HCEC 1CT (cell line): ENCODE measurements at regions not wholly inside any gene's neighbourhood (a gene's known extent, or its start where the extent isn't known, plus 50 kb on each side); places are given as distances from the start of the nearest gene placed in this dataset.

Experiments
- DNase-seq: peaks from one replicate; pipeline ENCODE4 v3.0.0-alpha.2; 2017

DNA sequence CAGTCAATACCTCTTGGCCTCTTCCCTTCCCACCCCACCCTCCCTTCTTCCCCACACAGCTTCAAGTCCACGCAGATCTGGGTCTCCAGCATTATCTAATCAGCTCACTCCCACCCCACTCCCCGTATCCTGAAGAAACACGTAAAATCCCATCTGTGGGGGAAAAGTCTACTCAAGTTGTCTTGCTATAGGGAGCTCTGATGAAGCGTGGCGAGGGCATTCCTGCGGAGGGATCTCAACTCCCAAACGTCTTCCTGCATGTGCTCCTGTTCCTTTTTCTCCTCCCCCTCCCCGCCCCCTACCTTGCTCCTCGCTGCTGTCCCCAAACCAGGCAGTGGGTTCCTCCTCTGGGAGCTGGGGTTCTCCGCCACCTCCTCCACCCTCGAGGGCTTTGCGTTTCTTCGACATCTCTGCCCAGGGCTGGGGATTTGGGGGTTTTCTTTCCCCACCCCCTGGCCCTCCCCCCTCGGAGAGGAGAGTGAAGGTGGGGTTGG is 181.8 kb downstream of the TBXT start:
- DNase-seq = no peak

DNA sequence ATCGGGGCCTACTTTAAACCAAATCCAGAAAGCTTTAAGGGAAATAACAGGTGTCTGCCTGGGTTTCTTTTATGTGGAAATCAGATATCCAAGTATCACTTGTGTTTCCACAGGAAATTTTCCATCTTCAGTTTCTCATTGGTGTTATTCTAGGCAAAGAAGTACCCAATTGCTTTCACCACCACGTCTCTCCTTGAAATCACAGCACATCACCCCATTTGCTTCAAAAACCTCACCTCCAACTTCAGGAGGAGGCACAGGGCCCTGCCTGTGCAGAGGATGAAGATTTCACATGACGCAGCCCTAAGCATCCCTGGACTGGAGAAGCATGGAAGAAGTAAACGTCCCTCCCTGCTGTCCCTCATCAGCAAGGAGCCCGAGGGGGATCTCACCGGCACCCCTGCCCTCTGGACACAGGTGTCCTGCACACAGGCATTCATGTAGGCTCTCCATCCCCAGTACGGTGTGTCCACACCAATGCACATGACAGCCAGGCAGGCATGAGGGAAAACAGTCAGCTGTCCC is 182.3 kb downstream of the TBXT start:
- no peak for DNase-seq

DNA sequence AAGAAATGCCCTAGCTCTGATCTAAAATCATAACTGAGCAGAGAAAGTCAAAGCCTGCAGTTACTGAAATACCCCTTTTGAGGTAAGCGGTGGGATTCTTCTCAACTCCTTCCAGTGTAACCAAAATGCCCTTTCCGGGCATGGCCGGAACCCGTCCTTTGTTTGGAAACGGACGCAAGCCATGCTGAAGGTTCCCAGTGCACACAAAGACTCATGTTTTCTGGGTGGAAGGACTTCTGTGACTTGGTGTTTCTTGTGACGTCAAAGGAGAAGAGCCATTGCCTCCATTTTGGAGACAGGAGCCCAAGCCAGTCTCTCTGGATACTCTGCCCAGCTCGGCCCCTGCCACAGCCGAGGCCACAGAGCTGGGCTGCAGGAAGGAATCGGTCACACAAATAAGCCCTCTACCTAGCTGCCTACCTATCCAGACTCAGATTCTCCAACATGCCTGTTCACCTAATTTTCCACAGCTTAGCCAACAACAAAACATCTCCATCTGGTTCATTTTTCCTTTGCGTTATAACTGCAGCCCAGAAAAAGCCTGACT is 182.8 kb downstream of the TBXT start:
- no peak for DNase-seq

DNA sequence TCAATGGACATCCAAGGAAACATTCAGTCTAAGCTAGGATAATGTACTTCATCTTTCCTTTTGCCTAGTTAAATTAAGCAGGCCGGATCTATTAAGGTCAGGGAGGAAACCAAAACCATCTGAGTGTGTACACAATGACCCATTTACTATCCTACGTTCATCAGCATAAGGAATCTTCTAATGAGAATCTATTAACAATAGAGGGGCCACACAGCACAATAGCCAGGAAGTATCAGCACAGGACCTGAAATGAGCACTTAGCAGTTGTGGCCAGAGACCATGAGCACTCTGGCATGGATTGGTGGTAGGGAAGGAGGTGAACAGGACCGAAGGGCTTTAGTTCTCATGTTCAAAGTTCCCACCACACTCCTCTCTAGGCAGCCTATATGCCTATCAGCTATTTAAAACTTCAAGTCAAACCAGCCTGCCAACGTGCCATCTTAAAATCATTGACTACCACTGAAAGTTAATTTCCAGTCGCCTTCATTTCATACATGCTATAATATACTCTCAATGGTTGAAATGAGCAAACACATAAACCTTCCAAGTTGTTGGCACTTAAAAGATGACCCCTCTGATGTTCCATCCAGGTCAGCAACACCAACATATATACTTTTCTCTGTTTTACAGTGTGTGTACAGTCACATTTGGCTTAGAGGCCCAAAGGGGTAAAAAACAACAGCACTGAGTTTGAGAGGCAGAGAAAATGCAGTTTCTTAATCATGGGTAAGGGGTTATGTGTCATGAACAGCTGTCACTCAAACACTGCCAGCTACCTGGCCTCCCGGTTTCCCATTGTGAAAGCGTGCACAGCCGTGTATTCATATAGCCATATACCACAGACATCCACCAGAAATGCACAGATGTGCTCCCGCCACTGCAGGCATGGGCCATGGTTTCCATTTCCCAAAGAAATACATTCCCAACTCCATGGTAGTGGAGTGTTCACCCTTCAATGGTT is 184.3 kb downstream of the TBXT start:
- DNase-seq = no peak

DNA sequence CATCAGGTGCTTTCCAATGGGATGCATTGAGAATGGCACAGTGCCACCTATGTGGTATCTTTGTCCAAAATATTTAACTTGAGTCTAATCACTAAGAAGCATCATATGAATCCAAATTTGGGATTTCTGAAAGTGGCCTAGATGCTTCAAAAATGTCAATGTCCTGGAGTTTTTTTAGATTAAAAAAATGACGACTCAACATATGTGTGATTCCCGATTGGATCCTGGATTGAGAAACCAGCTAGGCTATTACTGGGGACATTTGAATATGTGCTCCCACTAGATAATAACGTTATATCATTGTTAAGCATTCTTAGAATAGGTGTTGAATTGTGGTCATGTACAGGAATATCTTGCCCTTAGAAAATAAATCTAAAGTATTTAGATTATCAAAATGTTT is 189.2 kb downstream of the TBXT start:
- no peak for DNase-seq

DNA sequence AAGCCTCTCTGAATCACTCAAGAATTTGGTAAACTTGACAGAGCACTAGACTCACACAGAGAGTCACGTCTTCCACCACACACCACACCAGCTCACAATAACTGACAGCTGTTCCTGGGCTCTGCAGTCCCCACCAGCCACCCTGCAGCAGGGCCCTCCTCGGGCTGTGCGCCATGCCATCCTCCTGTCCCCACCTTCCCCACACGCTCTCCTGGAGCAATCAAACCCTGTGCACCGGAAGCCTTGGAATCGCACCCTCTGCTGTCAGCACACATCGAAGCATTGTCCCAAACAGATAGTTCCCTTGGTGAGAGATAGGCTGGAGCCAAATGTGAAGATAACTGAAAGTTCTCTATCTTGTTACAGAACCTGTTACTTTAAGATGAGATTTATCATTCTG is 191.0 kb downstream of the TBXT start:
- DNase-seq = no peak

DNA sequence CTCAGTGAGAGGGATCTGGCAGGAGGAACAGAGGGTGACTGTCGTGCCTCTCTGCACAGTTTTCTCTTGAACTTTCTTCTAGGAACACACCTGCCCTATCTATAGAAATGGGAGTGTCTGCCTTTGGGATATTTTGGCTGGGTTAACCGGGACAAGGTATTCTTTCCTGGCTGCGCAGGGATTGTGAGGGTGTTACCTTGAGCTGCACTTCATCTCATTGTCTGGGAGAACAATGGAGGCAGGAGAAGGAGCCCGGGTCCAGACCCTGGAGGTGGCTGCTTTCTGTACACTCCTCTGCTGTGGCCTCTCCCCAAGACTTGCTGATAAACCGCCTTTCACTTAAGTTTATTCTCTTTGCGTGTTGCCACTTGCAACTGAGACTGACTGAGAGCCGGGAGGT is 192.8 kb downstream of the TBXT start:
- DNase-seq = no peak

DNA sequence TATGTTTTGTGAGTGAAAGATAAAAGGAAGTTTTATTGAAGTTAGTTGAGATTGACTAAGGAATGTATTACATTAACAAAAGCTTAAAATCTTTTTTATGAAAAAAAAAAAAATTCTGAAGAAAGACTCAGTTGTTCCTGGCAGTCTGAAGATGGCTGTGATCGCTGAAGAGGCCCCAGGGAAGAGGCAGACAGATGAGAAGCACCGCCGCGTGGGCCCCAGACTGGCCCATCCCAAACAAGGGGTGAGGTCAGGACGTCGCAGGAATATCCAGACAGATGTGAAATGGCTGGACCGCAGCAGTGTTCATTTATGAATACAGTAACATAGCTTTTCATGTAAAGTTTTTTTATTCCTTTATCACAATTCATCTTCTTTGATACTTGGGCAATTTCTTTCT is 194.2 kb downstream of the TBXT start:
- DNase-seq = no peak

DNA sequence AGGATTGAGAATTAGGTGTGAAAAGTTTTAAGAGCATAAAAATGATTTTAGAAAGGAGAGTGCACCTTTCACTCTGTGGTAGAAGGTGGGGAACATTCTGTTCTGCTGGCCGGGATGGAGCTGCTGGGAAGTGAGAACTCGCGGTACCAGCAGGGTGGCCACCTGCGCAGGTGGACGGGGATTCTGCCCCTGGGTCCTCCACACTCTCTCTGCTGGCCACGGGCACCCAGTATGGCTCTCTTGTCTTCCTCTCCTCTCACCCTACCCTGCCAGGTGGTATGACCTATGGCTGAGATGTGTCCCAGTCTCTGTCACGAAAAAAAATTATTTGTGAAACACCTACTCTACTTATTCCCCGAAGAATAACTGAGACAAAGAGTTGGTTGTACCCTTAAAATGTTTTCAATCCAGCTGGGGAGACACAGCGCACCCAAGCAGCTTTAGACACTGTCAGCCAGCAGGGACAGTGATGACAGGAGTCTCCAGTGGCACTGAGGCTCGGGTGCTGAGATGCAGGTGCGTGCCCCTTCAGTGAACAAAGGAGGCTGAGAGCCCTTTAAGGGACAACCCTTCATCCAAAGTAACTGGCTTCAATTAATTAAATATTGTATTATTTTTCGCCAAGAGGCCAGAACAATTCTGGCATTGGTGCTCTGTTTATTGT is 195.4 kb downstream of the TBXT start:
- no peak for DNase-seq

DNA sequence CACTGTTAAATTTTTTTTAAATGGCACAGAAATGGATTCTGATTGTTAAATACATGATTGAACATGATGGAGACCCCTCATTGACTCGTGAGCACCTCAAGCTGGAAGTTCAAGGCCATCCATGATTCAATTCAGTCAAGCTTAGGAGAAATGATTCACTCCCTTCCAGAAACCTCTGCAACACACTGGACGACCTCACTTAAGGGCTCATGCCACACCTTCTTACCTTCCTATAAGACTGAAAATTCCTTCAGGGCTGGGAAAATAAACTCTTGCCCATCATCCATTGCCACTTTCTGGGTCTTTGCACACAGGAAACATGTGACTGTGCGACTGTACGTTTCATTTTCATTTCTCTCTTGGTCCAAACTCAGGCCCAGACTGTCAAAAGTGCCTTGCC is 196.4 kb downstream of the TBXT start:
- DNase-seq = no peak

DNA sequence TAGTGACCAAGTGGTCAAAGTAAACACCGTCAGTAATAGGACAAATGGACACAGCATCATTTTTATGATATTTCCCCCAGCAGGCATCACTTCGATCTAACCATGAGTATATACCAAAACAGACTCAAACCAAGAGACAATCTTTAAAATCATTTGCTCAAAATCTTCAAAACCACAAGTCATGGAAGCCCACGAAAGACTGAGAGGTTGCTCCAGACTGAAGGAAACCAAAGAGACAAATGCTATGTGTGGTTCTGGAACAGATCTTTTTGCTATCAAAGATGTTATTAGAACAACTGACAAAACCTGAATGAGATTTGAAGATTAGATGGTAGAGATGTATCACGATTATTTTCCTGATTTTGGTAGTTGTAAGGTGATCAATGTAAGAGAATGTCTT is 197.7 kb downstream of the TBXT start:
- DNase-seq = no peak

DNA sequence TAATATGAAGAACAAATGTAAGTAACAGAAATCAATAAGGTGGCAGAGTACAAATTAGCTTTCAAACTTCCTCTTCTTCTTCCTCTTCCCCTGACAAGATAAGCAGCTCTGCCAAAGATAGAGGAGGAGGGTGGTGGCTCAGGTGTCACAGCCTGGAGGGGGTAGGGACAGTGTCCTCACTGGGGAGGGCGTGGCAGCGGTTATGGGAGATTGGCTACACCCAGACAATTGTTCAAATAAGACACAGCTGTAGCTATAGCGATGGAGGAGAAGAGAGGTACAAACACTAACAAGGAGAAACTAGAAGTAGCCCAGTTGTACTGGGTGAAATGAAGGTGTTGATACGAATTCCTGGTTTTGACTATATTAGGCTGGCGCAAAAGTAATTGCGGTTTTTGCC is 198.5 kb downstream of the TBXT start:
- DNase-seq = no peak

DNA sequence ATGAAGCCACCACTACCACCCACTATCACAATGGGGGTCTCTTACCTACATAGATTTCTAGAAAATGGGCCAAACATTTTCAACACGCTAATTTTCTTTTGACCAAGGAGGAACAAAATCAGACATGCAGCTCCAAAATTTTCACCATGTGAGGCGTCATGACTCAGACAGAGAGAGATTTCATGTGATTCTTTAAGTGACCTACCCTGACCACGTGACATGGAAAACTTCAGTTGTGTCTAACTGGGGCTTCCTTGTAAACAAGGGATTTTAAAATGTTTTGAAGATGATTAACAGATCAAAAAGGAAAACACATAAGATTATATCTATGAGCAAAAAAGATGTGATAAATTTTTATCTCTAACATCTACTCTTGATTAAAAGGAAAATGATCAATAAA is 199.2 kb downstream of the TBXT start:
- DNase-seq = no peak

DNA sequence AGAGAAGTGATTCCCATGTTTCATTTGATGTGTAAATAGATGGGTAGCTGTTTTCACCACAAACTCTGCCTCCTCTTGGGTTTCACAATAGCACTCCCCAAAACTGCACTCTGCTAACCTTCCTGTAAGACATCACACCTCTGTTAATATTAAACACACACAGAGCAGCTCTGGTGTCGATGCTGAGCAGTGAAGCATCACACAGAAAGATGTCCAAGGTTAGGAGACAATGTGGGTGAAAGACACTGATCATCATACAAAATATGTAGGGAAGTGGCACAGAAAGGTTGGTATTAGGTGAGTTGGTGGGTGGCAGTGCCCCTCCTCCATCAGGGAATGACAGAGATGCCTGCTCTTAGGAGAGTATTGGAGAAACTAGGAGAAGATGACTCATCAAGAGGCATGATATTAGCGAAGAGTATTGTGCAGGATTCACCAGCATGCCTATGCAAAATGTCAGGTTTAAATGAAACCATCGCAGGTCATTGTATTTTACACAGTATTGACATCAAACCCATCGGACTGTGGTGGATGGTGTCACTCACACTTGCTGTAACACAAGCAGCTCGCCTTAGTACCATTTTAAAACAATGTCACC is 199.7 kb downstream of the TBXT start:
- DNase-seq = no peak

DNA sequence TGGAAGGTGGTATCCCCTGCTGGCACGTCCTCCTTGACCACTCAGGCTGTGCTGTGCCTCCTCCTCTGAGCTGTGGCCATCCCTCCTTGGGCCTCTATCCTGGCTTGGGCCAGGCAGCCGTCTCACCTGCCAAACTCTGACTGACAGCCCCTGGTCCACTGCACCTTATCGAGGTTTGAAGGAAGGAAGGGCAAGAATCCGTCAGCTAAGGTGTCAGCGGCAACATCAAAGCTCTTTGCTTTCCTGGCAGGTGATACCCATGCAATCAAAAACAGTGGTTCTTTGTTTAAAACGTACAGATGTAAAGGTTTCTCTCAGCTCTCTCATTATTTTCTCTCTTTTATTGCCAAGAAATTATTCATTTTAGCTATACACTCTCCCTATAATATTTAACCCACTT is 203.9 kb downstream of the TBXT start:
- no peak for DNase-seq

DNA sequence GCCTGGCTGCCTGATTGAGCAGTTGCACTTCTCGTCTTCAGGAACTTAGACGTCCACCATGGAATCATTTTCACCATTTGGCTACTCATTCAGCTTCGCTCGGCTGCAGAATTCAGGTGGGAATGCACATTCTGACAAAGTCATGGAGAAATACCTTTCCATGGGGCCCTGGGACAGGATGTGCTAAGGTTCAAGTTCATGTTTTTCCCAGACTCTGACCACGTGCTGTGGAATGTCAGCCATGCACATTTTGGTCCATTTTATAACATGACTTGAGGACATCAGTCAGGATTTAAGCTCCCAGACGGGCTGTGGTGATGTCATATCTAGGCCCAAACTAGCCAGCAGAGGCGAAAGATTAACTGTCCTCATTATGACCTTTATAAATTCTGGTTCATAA is 205.3 kb downstream of the TBXT start:
- DNase-seq = no peak

DNA sequence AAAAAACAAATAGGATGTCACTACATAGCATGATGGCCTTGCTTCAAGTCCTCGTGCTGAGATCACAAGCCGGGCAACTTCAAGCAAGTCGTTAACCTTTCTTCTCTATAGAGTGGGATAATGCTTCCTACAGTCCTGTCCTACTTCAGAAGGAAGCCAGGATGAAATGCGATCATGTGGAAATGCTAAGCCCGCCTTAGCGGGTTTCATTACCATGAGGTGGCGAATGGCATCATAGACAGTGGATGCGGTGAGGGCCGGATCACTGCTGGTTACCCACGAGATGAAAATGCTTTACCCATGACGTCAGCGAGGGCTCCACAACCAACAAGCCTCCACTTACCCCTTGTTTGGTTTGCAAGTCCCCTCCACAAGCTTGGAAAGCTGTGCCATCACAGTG is 206.4 kb downstream of the TBXT start:
- DNase-seq = no peak

DNA sequence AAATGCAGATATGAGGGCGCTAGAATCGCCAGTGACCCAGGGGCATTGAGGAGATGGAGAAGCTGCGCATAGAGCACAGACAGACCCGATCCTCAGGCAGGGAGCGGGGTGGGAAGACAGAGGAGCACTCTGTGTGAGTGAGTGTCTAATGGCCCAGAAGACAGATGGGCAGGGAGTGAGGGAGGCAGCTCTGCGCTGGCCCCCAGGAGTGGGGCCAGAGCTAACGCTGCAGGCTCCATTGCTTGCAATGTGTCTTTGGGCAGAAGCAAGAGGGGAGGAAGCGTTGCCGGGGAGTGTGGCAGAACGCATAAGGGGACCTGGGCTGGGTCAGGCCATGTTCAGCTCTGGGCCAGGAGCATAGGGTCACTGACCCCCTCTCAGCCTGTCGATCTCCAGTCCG is 207.0 kb downstream of the TBXT start:
- no peak for DNase-seq

DNA sequence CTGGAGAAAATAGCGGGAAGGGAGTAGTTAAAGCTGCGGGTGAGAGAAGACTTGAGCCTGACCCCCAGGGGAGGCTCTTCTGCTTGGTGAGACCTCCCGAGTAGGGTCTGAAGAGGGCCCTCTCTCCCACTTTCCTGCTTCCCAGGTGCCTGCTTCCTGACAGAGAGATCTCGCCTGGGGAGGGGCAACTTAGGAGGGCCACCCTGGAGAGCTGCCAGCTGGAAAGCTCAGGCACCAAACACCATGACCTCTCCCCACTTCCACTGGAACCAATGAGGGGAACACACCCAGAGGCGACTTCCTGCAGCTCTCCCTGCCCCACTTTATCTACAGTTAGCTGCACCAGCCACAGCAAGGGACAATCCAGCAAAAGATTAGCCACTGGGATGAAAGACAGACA is 208.0 kb downstream of the TBXT start:
- DNase-seq = no peak

DNA sequence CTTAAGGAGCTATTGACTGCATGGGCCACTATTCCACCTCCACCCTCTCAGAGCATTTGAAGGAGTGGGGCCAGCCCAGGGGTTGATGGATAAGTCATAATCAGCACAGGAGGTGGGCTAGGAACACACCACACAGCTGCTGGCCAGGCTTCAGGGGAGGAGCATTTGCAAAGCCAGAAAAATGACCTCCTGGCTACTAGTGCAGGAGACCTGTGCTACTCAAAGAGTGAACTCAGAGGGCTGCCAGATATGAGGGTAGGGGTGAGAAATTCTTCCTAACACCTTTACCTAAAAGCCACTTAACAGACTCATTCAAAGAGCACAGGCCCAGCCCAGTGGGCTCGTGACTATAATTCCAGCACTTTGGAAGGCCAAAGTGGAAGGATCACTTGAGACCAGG is 210.8 kb downstream of the TBXT start:
- no peak for DNase-seq

DNA sequence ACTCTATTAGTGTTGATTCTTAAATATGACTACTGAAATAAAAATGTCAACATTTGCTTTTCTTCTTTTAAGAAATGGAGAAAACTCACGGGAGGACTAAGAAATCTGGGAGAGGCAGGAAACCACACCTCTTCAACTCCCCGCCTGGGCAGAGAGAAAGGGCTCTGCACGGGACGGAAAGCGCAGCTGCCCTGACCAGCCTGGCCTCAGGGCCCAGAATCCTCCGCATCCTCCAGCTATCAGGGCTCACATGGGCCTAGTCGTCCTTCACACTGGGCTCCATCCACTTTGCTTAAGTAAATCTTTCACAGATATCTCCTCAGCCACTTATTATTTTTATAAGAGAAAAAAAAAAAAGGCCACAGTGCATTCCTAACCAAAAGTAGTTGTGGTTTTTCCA is 215.1 kb downstream of the TBXT start:
- DNase-seq = no peak

DNA sequence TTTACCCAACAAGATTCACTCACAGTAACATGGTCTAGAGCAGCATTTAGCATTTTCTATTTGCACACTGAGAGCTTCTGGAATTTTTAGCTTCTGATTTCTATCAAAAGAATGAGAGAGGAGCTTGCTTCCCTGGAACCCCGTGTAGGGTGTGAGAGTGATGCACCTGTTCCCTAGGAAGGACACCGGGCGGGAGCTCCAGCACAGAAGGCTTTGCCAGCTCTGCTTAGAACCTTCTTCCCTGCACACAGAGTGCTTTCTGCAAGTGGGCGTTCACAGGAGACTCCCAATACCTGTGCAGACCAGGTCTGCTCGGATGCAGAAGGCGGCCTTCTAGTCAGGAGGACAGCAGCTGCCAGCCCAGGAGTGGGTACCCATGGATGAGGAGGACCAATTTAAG is 217.3 kb downstream of the TBXT start:
- no peak for DNase-seq

DNA sequence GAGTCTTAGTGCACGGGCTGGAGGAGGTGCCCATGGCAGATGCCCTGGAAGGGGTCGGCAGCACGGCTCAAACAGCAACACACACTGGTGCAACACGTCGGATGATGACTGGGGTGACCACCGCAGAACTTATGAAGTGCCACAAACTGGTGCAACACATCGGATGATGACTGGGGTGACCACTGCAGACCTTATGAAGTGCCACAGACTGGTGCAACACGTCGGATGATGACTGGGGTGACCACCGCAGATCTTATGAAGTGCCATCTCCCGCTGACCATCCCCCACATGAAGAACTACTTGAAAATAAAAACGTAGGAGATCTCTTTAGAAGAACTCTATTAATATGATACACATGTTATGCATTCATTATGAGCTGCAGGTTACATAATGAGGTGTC is 218.3 kb downstream of the TBXT start:
- no peak for DNase-seq
